ENCODE measurements at regions not wholly inside any gene's neighbourhood (a gene's known extent, or its start where the extent isn't known, plus 50 kb on each side); places are given as distances from the start of the nearest gene placed in this dataset.

DNA sequence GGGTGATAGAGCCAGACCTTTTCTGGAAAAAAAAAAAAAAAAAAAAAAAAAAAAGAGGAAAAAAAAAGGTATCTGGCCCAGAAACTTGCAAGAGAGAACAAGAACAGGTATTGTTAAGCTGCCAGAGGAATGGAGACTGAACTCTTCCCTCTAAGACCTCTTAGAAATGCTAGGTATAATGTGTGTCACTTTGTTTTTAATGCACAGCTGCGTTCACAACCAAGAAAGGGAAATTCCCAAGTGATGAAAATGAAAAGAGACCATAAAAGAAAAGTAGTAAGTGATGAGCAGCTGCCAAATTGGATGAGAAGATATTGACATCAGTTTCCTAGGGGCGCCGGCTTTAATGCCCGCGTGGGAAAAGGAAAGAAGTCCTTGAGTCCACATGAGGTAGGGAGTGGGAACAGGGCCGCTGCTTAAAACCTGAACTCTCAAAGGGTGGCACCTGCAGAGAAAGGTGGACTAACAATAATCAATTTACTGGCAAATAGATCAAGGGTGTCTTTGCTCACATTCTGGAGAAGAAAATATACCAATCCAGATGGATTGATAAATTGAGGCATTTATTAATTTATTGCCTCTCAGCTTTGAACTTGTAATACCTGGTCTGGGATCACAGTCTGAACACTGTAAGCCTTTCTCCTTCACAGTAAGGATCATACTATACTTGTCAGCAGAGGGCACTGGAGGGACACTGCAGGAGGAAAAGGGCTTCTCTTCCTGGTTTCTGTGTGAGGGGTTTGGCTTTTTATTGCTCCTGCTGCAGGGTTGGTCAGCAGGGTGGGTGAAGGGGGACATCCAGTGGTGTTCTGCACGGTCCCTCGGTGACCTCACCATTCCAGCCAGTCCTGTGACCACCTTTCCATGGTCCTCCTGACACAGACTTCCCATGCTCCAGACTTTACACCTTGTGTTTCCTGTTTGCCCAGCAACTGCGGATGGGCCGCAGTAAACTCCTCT lies 131.6 kb downstream of the AQP9 start:
- DNase-seq (ENCODE audit: low spot score): peak; percentile 83

GRCh38 chr15:58271410-58271809 lies 133.2 kb downstream of the AQP9 start:
- no peak for DNase-seq (ENCODE audit: low spot score)

DNA sequence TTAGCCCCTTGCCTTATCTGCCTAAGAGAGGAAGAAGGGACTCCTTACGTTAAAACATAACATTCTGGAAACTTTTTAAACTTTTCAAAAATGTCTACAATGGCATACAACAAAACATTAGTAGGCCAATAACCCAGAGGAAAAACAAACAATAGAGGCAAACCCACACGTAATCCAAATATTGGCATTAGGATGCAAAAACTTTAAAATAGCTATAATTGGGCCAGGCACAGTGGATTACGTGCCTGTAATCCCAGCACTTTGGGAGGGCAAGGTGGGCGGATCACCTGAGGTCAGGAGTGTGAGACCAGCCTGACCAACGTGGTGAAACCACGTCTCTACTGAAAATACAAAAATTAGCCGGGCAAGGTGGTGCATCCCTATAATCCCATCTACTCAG lies 134.9 kb downstream of the AQP9 start:
- DNase-seq (ENCODE audit: low spot score): no peak

- no peak for DNase-seq (ENCODE audit: low spot score)
These were observed 136.7 kb downstream of the AQP9 start for GRCh38 chr15:58274885-58275284.

GRCh38 chr15:58275785-58276184 lies 137.6 kb downstream of the AQP9 start:
- no peak for DNase-seq (ENCODE audit: low spot score)

GRCh38 chr15:58276924-58277323 lies 138.7 kb downstream of the AQP9 start:
- DNase-seq (ENCODE audit: low spot score): no peak

- DNase-seq (ENCODE audit: low spot score): no peak
These were observed 139.2 kb downstream of the AQP9 start for GRCh38 chr15:58277333-58277732.

DNA sequence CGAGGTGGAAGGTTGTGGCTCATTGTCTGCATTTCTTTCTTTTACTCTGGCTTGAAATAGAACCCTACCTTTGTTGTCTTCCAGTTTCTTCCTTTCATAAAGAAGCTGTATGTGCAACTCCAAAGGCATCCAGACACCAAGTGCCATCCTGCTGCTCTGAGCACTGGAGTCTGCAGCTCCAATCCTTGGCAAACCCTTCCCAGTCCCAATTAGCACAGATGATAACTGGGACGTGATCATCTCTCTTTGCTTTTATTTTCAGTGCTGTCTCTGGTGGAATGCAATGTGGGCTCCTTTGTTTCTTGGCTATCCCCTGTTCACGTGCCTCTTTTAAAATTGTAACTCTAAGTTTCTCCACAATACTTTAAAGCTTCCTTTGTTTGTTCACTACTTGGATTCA lies 140.9 kb downstream of the AQP9 start:
- no peak for DNase-seq (ENCODE audit: low spot score)

- no peak for DNase-seq (ENCODE audit: low spot score)
These were observed 141.5 kb downstream of the AQP9 start for GRCh38 chr15:58279654-58280053.

- DNase-seq (ENCODE audit: low spot score): no peak
These were observed 144.0 kb downstream of the AQP9 start for GRCh38 chr15:58282060-58282708.

- DNase-seq (ENCODE audit: low spot score): no peak
These were observed 145.1 kb downstream of the AQP9 start for GRCh38 chr15:58283302-58283701.

DNA sequence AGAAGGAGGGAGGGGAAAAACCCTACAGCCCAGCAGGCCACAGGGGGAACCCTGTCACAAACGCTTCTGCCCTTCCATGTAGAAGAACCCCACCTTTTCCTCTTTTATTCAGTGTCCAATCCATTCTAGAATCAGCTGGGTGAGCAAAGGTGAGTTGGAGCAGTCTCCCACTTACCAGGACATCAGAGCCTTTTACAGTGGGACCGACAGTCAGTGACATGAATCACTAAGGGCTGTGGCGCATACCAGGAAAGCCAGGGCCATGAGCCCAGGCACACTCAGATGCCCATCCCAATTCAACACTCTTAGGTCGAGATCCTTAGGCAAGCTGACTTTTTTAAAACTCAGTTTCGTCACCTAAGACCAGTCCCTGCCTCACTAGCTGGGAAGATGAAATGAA lies 146.1 kb downstream of the AQP9 start:
- DNase-seq (ENCODE audit: low spot score): no peak

DNA sequence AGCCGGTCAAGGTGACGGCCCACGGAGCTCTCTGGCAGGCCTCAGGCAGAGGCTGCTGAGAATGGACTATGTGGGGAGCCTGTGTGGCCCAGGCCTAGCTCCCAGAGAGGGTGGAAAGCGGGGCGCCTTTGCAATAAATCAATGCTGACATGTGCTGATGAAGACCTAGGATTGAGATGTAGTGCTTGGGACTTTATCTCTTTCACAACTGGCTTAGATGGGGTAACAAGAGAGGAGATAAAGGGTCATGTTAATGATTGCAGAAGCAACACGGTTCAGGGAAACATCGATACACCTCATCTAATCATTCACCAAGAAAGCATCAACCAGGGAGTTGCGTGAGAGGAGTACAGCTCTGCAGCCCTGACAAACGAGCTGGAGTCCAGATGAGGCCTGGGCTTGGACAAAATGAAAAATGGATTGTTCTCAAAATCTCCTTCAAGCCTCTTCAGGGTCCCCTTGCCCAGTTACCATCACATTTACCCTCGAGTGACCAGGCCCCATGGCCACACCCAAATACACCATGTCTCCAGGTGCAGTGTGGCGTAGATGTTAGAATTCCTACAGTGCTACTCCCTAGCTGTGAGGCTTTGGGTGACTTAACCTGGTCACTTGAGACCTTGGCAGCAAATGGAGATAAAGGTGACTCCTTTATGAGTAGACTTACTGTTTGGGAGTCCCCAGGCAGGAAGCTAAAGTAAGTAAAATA lies 146.4 kb upstream of the LIPC start:
- peak; percentile 15 for DNase-seq (ENCODE audit: low spot score)

DNA sequence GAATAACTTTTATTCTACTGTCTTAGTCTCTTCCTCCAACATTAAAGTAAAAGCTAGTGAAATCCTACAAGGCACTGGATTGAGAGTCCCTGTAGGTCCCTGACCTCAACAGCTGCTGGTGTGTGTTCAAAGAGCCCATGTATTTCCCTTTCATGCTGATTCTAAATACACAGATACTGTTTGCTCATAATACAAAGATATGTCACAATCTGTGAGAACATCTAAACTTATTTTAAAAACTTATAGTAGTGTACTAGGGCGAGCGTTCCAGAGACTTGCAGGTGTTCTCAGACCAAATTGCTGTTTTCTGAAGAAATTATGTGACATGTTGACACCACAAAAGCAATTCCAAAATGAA lies 145.9 kb upstream of the LIPC start:
- DNase-seq (ENCODE audit: low spot score): no peak

- DNase-seq (ENCODE audit: low spot score): no peak
These were observed 145.3 kb upstream of the LIPC start for GRCh38 chr15:58286523-58286922.

DNA sequence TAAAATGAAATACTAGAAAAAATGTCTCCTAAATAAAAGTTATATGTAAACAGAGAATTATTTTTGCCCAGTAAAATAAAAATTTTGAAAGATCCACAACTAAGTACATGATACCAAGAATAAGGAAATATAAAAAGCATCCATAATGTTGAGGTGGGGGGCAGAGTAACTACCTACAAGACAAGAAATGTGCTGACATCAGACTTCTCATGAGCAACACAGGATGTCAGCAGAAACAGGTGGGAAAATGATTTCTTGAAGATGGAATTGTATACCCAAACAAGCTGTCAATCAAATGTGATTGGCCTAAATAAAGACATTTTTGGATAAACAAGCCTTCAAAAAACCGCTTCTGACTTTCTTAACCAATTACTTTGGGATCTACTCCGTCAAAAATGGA lies 143.9 kb upstream of the LIPC start:
- no peak for DNase-seq (ENCODE audit: low spot score)

DNA sequence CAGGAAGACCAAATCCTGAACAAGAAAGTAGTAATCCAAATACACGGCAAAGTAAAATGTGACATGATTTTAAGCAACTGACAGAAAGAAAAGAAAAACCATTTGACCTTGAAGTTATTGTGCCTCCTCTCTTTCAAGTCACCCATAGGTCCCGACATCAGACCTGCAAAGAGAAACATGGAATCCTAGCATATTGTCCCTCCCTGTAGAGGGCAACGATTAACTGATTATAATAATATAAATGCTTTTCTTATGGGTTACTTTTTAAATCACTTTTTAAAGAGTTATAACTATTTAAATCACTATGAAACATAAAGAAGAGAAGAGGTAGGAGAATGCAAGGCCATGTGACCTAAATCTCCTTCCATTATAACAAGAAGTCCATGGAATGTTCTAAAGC lies 143.2 kb upstream of the LIPC start:
- peak; percentile 40 for DNase-seq (ENCODE audit: low spot score)

DNA sequence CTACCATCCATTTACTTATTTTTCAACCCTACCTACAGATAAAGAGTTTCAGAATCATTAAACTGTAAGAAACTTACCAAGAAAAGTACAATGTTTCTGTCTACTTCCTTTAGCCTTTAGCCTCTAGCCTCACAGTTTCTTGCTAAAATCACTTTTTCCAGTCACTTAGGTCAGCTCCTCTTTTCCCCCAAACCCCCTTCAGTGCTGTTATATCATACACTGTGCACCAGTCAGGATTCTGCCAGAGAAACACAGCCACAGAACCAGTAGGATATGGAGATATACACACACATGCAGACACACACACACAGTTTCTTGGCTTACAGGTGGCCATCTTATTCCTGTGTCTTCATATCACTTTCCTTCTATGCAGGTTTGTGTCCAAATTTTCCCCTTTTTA lies 139.9 kb upstream of the LIPC start:
- no peak for DNase-seq (ENCODE audit: low spot score)

DNA sequence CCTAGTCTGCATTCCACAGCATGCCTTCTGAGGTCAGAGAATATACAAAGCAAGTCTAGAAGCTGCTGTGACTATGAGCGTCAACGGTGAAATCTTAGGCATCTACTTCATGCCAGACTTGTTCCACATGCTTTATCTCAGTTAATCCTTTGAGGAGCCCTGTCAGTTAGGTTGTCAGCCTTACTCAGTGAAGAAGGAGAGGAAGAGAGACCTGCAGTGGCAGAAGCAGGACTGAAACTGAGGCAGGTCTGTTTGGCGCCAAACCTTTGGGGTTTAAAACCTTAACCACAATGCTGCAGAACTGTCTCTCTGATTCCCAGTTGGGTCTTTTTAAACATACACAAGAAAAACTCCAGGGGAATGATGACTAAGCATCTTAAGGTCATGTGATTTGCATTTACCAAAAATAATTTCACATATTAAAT lies 139.0 kb upstream of the LIPC start:
- no peak for DNase-seq (ENCODE audit: low spot score)

DNA sequence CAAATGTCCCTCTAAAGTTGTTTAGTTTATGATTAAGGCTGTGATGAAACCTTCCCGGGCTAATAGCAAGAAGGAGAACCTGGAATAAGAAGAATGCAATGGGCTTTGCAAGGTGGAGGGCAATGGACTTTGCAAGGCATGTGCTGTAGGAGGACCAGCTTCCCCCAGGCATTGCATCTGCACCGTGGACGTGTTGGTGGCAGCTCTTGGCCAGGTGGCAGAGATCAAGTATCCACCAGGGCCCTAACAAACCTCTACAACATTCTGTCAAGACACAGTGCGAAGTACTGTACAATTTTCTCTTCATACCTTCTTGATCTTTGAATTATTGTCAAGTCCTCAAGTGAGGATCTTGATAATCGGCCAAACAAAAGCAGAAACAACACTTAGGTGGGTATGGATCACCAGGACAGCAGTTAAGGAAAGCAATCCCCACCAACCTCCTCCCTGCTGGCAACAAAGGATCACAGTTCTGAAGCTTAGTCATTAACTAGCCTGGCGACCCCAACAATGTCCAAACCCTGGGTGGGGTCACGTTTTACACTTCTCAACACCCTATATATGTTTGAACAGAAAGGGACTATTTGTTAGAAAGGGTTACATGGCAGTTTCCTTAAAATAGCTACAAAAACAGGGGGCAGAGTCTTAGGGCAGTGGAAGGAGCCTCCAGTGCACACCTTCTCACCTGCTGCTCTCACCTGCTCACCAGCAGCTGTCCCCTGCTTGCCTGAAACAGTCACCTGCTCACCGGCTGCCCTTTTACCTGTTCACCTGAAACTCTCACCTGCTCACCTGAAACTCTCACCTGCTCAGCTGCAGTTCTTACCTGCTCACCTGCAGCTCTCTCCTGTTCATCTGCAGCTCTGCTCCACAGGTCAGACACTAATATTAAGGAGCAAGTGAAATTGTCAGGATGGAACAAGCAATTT lies 137.9 kb upstream of the LIPC start:
- DNase-seq (ENCODE audit: low spot score): peak; percentile 35

- DNase-seq (ENCODE audit: low spot score): no peak
These were observed 137.0 kb upstream of the LIPC start for GRCh38 chr15:58294681-58295254.
